Breast epithelium (tissue), 3 donors: ENCODE measurements at regions not wholly inside any gene's neighbourhood (a gene's known extent, or its start where the extent isn't known, plus 50 kb on each side); places are given as distances from the start of the nearest gene placed in this dataset.

Source experiments
- POLR2AphosphoS5 ChIP-seq, 3 donors: sonication (generic); formaldehyde crosslinking; IDR thresholded peaks; one replicate each; pipeline ENCODE4 v1.6.1; 2017; ENCODE audit warnings: antibody characterized with exemption in 3 of 3
- TF ChIP-seq, protein P1 (sequence below), 3 donors: fragments of 450-650 bp; IDR thresholded peaks; one replicate each; pipeline ENCODE4 v1.5.1; 2016 to 2017; ENCODE audit warnings: antibody characterized with exemption in 3 of 3, mild to moderate bottlenecking in 3 of 3, moderate library complexity in 3 of 3

DNA sequence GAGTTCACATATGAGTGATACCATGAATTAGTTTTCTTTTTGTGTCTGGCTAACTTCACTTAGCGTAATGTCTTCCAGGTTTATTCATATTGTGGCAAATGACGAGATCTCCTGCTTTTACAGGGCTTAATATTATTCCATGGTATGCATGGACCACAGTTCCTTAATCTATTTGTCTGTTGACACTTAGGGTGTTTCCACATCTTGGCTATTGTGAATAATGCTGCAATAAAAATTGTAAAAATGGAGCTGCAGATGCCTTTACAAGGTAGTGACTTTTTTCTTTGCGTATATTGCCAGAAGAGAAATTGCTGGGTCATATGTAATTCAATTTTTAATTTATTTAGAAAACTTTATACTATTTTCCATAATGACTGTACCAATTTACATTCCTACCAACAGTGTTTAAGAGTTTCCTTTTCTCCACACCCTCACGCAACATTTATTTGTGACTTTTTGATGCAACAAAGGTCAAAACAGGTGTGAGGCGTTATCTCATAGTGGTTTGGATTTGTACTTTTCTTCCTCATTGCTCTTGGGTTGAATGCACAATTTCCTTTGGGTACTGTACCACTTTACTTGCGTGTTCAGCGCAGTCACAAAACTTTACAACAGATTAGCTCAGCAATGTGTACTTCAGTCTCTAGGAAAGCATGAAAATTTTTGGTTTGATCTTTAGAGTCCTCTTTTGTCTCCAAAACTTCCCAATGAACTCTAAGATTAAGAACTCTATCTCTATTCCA lies 240.8 kb downstream of the PPARGC1A start:
- TF ChIP-seq, protein P1, sequence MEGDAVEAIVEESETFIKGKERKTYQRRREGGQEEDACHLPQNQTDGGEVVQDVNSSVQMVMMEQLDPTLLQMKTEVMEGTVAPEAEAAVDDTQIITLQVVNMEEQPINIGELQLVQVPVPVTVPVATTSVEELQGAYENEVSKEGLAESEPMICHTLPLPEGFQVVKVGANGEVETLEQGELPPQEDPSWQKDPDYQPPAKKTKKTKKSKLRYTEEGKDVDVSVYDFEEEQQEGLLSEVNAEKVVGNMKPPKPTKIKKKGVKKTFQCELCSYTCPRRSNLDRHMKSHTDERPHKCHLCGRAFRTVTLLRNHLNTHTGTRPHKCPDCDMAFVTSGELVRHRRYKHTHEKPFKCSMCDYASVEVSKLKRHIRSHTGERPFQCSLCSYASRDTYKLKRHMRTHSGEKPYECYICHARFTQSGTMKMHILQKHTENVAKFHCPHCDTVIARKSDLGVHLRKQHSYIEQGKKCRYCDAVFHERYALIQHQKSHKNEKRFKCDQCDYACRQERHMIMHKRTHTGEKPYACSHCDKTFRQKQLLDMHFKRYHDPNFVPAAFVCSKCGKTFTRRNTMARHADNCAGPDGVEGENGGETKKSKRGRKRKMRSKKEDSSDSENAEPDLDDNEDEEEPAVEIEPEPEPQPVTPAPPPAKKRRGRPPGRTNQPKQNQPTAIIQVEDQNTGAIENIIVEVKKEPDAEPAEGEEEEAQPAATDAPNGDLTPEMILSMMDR (IDR thresholded peaks at IDR 0.05) = no peak
- TF ChIP-seq POLR2AphosphoS5 (IDR thresholded peaks at IDR 0.05) = no peak
